ENCODE measurements at regions not wholly inside any gene's neighbourhood (a gene's known extent, or its start where the extent isn't known, plus 50 kb on each side); places are given as distances from the start of the nearest gene placed in this dataset.
A peak's percentile ranks its signal among the peaks of the same experiment; 100 is the strongest.
"Not testable (repeated sequence)": the region's sequence is repeated elsewhere in the genome, so short reads cannot be mapped to it uniquely, and the experiment has no call there.

DNA sequence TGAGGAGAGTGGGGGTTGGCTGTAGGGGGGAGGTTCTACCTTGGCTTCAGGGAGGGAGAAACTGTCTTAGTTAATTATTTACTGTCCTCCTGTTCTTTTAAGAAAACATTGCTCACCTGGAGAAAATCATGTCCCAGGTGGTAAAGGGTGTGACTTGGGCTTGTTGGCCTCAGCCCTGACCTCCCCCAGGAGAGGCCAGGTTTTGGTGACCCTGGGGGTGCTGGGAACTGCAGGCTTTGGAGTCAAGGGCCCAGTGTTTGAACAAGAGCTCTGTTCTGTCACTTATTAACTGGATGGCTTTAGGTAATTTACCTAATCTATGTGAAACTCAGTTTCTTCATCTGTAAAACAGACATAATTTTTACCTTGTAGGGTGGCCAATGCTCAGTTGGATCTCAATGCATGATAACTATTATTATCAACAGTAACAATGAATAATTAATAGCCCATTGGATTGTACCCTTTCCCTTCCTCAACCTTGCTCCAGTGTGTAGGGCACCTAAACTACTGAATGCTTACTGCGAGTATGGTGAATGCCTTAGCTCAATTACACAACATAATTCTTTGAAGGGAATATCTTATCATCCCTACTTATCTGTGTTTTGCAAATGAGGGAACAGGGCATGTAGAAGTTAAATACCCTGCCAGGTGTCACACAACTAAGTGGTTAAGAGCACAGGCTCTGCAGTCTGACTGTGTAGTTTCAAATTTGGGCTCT, 959.4 kb upstream of the DEFB115 start:
- FAIRE-seq, result not testable (repeated sequence)

DNA sequence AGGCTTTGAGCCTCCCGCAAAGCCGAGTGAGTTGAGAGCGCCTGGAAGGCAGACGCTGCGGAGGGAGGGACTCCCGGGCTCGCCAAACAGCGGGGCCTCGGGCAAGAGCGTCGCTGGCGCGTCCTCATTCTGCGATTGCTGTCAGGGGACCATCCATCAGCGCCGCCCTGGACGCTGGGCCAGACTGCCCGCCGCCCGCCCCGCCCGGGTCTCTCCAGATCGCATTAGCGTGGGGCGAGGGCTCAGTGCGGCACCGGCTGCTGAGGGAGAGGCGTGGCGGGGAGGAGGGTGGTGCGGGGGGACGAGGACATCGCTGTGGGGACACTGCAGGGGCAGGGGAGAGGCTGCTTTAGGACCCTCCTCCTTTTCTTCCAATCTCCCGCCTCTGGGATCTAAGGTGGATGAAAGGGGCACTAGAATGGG, 957.2 kb upstream of the DEFB115 start:
- not testable (repeated sequence) for FAIRE-seq

DNA sequence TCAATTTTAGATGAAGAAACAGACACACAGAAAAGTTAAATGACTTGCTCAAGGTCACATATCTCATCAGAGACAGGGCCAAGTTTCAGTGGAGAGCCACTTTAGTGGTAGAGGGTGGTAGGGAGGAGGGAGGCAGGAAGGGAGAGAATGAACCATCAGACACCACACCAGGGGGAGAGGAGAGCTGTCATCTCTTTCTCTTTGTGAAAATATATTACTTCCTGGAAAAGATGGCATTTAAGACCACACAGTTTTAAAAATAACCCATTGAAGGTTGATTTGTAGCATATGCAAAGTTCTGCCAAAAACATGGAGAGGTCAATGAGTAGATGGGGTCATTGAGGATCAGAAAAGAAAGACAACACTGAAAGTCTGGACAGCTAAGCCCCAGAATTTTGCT, 954.7 kb upstream of the DEFB115 start:
- not testable (repeated sequence) for FAIRE-seq

GRCh38 chr20:30309938-30310337, 947.5 kb upstream of the DEFB115 start:
- FAIRE-seq, result not testable (repeated sequence)

GRCh38 chr20:30310385-30310784, 947.1 kb upstream of the DEFB115 start:
- FAIRE-seq, result not testable (repeated sequence)

DNA sequence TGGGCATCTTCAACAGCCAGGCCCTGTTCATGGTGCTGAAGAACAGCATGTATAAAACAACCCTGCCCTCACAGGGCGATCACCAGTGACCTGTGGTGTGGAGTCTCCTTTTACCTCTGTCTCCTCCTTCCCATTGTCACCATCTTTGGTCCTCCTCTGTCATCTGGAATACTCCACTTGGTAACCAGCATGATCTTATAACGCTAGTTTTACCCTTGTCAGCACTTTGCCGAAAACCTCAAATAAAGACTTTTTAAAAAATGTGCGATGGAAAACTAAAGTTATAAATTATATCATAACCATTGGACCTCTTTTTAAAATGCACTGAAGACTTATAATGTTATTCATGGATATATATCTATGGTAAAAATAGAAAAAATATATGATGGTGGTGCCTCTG, 945.2 kb upstream of the DEFB115 start:
- not testable (repeated sequence) for FAIRE-seq

- FAIRE-seq, result not testable (repeated sequence)
Measured at GRCh38 chr20:30313660-30314059, 943.8 kb upstream of the DEFB115 start.

DNA sequence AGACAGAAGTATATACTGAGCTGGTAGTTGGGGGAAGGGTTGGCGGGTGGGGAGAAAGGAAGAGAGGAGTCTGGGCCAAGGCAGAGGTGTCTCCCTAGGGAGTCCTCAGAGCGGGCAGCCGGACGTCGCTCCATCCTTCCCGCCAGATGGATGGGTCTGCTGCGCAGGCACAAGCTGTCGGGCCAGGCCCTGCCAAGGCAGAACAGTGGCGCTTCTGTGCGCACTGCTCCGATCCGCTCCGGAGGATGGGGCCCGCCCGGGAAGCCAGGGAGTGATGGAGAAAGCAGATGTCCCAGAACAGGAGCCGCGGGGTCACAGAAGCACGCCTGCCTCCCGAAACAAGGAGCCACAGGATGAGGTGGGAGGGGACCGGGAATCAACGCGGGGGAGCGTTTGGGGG, 941.4 kb upstream of the DEFB115 start:
- not testable (repeated sequence) for FAIRE-seq

DNA sequence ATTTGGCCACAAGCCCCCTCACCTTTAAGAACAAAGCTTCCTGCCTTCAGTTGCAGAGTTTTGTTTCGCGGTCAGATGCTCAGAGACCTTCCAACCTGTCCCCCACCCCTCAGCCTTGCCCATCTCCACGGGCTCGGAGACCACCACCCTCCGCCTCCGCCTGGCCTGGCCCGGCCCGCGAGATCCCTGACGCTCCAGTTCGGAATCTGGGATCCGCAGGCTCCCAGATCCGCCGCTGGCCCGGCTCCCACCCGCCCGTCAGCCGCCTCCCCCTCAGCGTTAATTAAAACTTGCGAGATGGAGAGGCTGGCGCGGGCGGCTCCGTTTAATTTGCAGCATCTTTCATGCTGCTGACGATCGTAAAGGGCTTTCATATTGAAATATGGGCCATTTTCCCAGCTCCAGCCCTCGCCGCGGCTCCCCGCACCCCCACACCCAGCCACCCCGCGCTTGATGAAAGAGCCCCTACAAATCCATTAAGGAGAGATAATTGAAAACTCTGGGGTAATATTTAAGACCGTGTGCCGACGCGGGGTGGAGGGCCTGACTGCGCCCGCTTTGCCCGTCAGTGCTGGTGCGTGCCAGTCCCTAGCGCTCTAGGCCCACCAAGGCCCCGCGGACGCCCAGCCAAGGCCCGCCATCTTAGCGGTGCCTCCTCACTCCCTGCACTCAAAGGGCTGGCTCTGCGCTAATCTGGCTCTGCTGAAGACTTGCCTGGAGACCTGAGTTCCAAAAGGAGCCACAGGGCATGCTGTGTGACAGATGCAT, 940.7 kb upstream of the DEFB115 start:
- not testable (repeated sequence) for FAIRE-seq

DNA sequence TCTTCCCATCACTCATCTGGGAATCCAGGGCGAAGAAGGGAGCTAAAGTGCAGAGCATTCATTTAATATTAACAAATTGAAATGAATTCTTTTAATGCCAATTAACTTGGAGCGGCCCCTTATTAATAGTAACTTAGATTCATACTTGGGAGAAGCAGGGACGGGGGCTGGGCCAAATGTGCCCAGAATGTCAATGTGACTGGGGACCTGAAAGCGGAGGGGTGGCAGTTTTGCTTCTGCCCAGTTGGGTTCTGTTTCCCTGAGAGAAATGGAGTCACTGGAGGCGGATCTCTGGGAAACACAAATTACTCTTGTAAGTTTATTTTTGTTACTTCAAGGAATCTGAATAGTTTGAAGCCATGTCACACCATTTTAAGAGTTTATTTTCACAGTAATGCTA, 923.7 kb upstream of the DEFB115 start:
- not testable (repeated sequence) for FAIRE-seq

- not testable (repeated sequence) for FAIRE-seq
Measured at GRCh38 chr20:30337556-30337955, 919.9 kb upstream of the DEFB115 start.

DNA sequence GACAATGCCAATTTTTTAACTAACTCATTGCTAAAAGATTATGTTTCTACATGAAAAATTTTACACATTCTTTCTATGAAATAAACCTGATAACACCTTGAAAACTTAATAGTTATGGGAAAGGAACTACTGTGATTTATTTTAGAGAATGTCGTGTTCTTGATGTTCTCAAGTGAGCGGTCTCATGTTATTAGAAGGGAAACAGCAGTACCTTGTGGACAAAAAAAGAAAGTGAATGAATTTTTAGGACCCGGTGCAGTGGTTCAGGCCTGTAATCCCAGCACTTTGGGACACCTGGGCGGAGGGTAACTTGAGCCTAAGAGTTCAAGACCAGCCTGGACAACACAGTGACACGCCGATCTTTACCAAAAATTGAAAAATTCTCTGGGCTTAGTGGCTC, 908.5 kb upstream of the DEFB115 start:
- not testable (repeated sequence) for FAIRE-seq

- FAIRE-seq, result peak; percentile 11
Measured at GRCh38 chr20:30356854-30357467, 900.5 kb upstream of the DEFB115 start.

- FAIRE-seq, result not testable (repeated sequence)
Measured at GRCh38 chr20:30361756-30362155, 895.7 kb upstream of the DEFB115 start.

DNA sequence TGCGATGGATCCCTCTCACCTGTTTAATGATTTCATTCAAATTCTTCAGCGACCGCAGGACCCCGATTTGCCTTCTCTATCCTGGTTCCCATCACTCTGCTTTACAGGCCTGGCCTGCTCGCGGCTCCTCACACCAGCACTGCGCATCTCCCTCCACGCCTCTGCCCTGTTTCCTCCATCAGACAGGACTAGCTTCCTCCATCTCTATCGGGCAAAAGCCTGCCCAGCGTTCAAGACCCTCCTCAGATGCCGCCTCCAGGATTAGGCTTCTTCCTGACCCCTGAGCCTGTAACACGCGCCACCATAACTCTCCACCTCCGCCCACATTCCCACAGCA, 881.1 kb upstream of the DEFB115 start:
- FAIRE-seq, result not testable (repeated sequence)

DNA sequence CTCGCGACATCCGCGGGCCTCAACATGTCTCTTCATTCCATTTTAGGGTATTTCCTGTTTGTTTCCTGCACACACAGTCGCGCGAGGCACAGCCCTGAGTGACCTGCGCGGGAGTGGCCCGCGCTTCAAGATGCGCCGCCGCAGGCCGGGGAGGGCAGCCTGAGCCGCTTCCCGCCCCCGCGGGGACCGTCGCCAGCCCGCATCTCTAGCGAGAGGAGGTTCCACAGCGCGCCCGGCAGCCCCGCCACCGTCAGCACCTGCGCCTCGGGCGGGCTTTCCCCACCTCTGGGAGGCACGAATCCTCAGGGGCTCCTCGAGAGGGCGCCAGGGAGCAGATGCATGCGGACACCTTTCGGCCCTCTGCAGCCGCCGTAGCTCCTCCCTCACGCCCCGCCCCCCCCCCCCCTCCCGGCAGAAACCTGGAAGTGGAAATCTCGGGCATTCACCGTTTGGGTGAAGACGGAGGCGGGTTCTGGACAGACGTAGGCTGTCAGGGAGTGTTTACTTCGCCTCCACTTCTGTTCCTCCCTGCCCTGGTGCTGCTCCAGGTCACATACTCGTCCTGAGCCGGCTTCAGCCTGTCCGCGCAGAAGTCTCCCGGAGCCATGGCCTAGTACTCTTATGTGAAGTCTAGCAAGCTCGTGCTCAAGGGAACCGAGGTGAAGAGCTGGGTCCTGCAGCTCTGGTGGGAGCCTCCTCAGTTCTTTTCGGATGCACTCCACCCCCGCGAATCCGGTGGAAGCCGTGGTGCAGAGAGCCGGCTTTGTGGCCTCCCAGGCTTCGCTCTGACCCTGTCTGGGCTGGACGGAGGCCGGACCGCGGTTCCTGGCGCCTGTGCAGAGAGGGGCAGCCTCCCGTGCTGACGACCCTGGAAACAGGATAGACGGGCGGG, 880.5 kb upstream of the DEFB115 start:
- no peak for FAIRE-seq

DNA sequence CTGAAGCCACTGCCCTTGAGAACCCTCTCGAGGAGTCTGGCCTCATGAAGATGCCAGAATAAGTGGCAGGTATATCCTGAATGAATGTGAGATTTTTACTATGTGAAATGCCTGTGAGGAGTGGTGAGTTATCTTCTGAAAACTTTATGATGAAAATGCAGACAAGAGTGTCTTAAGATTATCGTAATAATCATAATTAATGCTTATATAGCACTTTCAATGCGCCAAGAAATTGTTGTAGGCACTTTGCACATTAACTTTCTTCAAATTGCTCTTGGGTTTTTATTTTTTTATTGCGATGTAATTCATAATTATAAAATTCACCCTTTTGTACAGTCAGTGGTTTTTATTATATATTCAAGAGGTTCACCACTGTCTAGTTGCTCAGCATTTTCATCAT, 879.1 kb upstream of the DEFB115 start:
- FAIRE-seq, result not testable (repeated sequence)

- not testable (repeated sequence) for FAIRE-seq
Measured at GRCh38 chr20:30378721-30379120, 878.7 kb upstream of the DEFB115 start.

DNA sequence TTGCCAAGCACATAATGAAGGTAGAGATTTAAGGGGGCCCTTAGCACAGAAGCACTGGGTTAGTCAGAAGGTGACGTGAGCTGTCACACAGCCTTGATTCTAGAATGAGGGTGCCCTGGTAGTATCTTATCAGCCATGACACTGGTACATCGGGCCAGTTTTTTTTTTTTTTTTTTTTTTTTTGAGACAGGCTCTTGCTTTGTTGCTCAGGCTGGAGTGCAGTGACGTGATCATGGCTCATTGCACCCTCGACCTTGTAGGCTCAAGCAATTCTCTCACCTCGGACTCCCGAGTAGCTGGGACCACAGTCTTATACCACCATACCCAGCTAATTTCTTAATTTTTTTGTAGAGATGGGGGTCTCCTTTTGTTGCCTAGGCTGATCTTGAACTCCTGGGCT, 872.6 kb upstream of the DEFB115 start:
- not testable (repeated sequence) for FAIRE-seq

DNA sequence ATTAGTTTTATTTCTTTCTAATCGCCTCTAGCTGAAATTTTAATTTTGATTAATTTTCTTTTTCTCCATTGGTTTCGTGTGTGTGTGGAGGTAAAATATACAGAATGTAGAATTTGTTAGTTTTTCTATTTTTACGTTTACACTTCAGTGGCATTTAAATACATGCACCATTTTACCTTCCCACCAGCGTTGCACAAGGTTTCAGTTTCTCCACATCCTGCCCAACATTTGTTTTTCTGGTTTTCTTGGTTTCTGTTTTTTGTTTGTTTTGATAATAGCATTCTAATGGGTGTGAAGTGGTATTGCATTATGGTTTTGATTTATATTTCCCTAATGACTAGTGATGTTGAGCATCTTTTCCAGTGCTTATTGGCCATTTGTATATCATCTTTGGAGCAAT, 871.4 kb upstream of the DEFB115 start:
- FAIRE-seq, result not testable (repeated sequence)

- FAIRE-seq, result not testable (repeated sequence)
Measured at GRCh38 chr20:30387823-30388222, 869.6 kb upstream of the DEFB115 start.

- not testable (repeated sequence) for FAIRE-seq
Measured at GRCh38 chr20:30393523-30393922, 863.9 kb upstream of the DEFB115 start.

DNA sequence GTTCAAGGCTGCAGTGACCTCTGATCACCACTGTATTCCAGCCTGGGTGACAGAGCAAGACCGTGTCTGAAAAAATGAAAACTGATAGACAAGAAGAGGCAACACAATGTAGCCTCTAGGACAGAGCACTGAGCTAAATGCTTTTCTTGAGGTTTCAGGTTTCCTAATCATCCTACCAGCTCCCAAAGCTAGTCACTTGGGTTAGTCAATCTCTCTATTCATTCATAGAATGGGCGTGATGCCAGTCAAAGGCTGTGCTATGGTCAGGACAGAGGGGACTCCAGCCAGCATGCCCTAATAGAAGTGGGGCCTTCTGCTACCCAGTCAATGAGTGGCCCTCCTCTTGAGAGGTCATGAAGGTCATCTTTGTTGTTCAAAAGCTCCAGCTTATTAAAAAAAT, 860.4 kb upstream of the DEFB115 start:
- FAIRE-seq, result not testable (repeated sequence)

All from G401.6 (cell line).